ENCODE measurements at regions not wholly inside any gene's neighbourhood (a gene's known extent, or its start where the extent isn't known, plus 50 kb on each side); places are given as distances from the start of the nearest gene placed in this dataset.

DNA sequence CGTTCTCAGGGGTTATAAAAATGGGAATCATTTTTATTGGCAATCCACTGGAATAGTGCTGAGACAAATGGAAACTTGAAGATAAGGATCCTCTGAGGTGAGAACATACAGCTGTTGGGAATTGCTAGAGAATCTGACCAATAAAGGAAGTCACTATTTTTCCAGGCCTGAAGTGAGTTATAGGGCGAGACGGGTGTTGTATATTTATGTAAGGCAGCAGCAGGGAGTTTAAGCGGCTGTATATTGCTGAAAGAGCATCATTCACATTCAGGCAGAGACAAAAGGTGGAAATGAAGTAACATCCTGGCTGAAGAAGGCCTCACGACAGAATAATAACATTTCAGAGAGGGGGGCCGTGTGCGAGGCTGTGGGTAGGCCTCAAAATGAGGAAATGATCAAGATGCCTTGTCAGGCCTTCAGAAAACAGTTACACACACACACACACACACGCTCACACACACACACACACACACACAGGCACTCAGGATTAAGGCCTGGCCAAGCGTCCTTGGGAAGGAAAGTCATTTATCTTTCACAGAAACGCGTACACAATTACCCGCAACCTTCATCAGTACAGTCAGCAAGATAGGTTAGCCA is 964.9 kb upstream of the NR2F2 start:
- Histone ChIP-seq H3K4me3 (no peak overlapping the region), H3K36me3 (no peaks in the 10 kb centered on the region), H3K4me1 (no peaks in the 10 kb centered on the region), H3K27ac (peak overlapping the region in 1 of 2 donors; percentile 43), H3K27me3 (no peaks in the 10 kb centered on the region), H3K9me3 (peaks cover 0 to 5% of the 10 kb centered on the region in 2 donors)
- DNase-seq (ENCODE audit: low spot score in 2 of 2), result no peak
- no peak for TF ChIP-seq POLR2AphosphoS5 (IDR thresholded peaks at IDR 0.05)
- TF ChIP-seq POLR2A (IDR thresholded peaks at IDR 0.05), result no peak
- TF ChIP-seq, protein P1, sequence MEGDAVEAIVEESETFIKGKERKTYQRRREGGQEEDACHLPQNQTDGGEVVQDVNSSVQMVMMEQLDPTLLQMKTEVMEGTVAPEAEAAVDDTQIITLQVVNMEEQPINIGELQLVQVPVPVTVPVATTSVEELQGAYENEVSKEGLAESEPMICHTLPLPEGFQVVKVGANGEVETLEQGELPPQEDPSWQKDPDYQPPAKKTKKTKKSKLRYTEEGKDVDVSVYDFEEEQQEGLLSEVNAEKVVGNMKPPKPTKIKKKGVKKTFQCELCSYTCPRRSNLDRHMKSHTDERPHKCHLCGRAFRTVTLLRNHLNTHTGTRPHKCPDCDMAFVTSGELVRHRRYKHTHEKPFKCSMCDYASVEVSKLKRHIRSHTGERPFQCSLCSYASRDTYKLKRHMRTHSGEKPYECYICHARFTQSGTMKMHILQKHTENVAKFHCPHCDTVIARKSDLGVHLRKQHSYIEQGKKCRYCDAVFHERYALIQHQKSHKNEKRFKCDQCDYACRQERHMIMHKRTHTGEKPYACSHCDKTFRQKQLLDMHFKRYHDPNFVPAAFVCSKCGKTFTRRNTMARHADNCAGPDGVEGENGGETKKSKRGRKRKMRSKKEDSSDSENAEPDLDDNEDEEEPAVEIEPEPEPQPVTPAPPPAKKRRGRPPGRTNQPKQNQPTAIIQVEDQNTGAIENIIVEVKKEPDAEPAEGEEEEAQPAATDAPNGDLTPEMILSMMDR (IDR thresholded peaks at IDR 0.05), result no peak
- intact Hi-C loops (cut with DNase I; ENCODE audit: low total_unique reads), result no loop called here

DNA sequence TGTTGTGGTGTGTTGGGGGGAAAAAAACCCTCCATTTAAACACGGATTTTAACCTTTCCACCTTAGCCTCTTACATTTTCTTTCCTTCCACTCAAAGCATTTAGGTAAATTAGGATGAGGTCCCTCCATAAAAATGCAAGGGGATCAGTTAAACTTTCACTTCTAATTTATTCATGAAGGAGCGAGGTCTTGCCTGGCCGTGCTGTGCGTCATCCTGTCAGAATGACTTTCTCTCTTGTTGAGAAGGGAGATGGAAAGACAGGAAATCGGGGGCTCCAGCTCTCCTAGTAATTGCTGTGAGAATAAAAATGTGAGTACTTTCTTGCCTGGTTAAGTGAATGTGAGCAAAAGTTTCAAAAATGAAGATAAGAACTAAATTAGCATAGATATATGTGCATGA is 962.3 kb upstream of the NR2F2 start:
- Histone ChIP-seq H3K4me1 (no peaks in the 10 kb centered on the region), H3K9me3 (no peaks in the 10 kb centered on the region), H3K27me3 (no peaks in the 10 kb centered on the region), H3K4me3 (no peak overlapping the region), H3K36me3 (no peaks in the 10 kb centered on the region), H3K27ac (no peak overlapping the region)
- intact Hi-C loops (cut with DNase I; ENCODE audit: low total_unique reads), result no loop called here
- no peak for DNase-seq (ENCODE audit: low spot score in 2 of 2)
- TF ChIP-seq, protein P1 (IDR thresholded peaks at IDR 0.05), result no peak
- no peak for TF ChIP-seq POLR2AphosphoS5 (IDR thresholded peaks at IDR 0.05)
- TF ChIP-seq POLR2A (IDR thresholded peaks at IDR 0.05), result no peak

DNA sequence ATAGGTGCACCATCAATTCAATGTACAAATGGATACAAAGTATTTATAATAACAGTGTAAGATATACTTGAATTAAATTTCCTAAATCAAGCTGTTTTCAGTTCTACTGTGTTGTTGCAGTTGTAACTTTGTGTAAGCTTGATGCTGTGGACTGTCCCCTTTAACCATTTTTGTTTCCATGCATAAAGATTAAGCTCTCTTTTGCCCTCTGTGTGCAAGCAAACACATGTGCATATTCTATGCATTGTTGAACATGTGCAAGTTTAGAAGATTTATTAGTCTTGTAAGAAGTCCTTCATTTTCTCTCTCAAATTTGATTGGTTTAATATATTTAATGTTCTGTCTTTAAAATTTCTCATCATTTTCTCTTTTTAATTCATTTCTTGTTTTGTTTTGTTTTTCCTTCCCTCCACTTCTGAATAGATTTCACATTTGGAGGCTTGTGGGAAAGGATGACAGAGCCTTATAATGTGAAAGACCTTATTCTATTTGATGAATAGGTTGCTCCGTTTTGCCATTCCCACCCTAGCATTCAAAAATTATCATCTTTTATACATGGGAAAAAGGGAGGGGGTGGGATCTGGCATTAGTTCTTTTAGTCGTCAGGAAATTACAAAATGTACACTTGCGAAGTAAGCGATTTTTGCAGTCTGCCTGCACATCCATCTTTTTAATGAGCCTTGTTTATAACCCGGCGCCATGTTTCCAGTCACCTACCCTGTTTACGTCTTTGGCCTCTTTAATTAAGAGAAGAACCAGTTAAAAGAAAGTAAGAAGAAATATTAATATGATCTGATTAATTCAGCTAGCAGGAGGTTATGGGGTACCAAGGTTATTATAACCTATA is 961.5 kb upstream of the NR2F2 start:
- H3K36me3 ChIP-seq, result no peaks in the 10 kb centered on the region
- H3K4me3 ChIP-seq, result no peak overlapping the region
- no peaks in the 10 kb centered on the region for H3K4me1 ChIP-seq
- TF ChIP-seq, protein P1 (IDR thresholded peaks at IDR 0.05), result no peak
- TF ChIP-seq POLR2AphosphoS5 (IDR thresholded peaks at IDR 0.05) (no peak), POLR2A (IDR thresholded peaks at IDR 0.05) (no peak)
- no peaks in the 10 kb centered on the region for H3K27me3 ChIP-seq
- no peaks in the 10 kb centered on the region for H3K9me3 ChIP-seq
- intact Hi-C loops (cut with DNase I; ENCODE audit: low total_unique reads), result no loop called here
- DNase-seq (ENCODE audit: low spot score in 2 of 2), result no peak
- no peak overlapping the region for H3K27ac ChIP-seq

DNA sequence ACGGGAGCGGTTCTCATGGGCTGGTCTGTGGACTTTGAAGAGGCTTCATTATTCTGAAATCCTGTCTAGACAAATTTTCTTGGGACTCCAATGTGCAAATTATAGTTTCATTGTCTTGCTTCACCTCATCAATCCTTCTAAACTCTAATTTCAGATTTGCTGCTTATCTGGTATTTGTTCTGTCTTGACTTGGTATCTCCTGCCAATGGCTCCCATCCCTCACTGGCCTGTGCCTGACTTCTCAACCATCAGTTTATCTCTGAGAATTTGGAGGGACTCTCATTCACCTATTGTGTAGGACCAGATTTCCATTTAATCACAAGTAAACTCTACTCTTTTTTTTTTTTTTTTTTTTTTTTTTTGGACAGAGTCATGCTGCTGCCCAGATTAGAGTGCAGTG is 960.2 kb upstream of the NR2F2 start:
- no peak for DNase-seq (ENCODE audit: low spot score in 2 of 2)
- Histone ChIP-seq H3K4me1 (no peaks in the 10 kb centered on the region), H3K36me3 (no peaks in the 10 kb centered on the region), H3K27ac (no peak overlapping the region), H3K27me3 (no peaks in the 10 kb centered on the region), H3K9me3 (no peaks in the 10 kb centered on the region), H3K4me3 (no peak overlapping the region)
- intact Hi-C loops (cut with DNase I; ENCODE audit: low total_unique reads), result no loop called here
- TF ChIP-seq, protein P1 (IDR thresholded peaks at IDR 0.05), result no peak
- TF ChIP-seq POLR2A (IDR thresholded peaks at IDR 0.05), result no peak
- no peak for TF ChIP-seq POLR2AphosphoS5 (IDR thresholded peaks at IDR 0.05)

DNA sequence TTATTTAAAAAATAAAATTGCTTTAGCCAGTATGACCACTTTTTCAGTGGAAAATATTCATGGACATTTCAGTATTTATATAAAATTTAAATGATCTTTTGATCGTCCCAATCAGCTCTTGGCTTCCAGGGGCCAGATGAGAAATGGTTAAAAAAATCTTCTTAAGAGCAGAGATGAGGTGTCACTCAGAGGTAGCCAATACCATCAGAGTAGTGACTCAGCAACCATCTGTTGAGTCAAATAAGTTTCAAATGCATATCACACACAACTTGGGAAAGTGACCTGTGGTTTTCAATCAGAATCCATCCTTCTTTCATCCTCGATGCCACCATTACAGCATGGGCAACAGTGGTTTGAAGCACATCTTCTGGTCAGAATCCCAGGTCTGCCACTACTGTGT is 958.8 kb upstream of the NR2F2 start:
- TF ChIP-seq, protein P1 (IDR thresholded peaks at IDR 0.05), result no peak
- TF ChIP-seq POLR2AphosphoS5 (IDR thresholded peaks at IDR 0.05) (no peak), POLR2A (IDR thresholded peaks at IDR 0.05) (no peak)
- Histone ChIP-seq H3K27ac (no peak overlapping the region), H3K4me1 (no peaks in the 10 kb centered on the region), H3K36me3 (no peaks in the 10 kb centered on the region), H3K9me3 (no peaks in the 10 kb centered on the region), H3K4me3 (no peak overlapping the region), H3K27me3 (no peaks in the 10 kb centered on the region)
- DNase-seq (ENCODE audit: low spot score in 2 of 2), result no peak
- intact Hi-C loops (cut with DNase I; ENCODE audit: low total_unique reads), result no loop called here
